HAP-1 (cell line): ENCODE measurements at regions not wholly inside any gene's neighbourhood (a gene's known extent, or its start where the extent isn't known, plus 50 kb on each side); places are given as distances from the start of the nearest gene placed in this dataset.
"Not testable (repeated sequence)": the region's sequence is repeated elsewhere in the genome, so short reads cannot be mapped to it uniquely, and the experiment has no call there.

Source experiments
- DNase-seq, 2 experiments: peaks; one replicate each; pipeline ENCODE4 v3.0.0-alpha.2; 2016 to 2020; ENCODE audit warnings: low spot score in 2 of 2
- H3K27me3 ChIP-seq: fragments of 250-450 bp; sonication (Bioruptor Pico); 2 replicates; pipeline ENCODE4 v1.5.1; 2020; ENCODE audit warnings: low read depth, mild to moderate bottlenecking, moderate library complexity
- H3K36me3 ChIP-seq: fragments of 250-450 bp; sonication (Bioruptor Pico); replicated peaks from 2 replicates; pipeline ENCODE4 v1.5.1; 2020; ENCODE audit warnings: mild to moderate bottlenecking
- H3K4me1 ChIP-seq: fragments of 250-450 bp; sonication (Bioruptor Pico); 2 replicates; pipeline ENCODE4 v1.5.1; 2020; ENCODE audit warnings: mild to moderate bottlenecking
- H3K4me3 ChIP-seq: fragments of 250-450 bp; sonication (Bioruptor Pico); 2 replicates; pipeline ENCODE4 v1.5.1; 2020; ENCODE audit warnings: mild to moderate bottlenecking, moderate library complexity
- H3K9me3 ChIP-seq: fragments of 250-450 bp; sonication (Bioruptor Pico); 2 replicates; pipeline ENCODE4 v1.5.1; 2020; ENCODE audit warnings: mild to moderate bottlenecking, moderate library complexity
- in situ Hi-C: fragments of 300-500 bp; cut with MboI; formaldehyde crosslinking; loops from 3 replicates; pipeline ENCODE4 v1.14.3; 2020; ENCODE audit warnings: low sequenced_read_pairs, inconsistent platforms, mixed read lengths

DNA sequence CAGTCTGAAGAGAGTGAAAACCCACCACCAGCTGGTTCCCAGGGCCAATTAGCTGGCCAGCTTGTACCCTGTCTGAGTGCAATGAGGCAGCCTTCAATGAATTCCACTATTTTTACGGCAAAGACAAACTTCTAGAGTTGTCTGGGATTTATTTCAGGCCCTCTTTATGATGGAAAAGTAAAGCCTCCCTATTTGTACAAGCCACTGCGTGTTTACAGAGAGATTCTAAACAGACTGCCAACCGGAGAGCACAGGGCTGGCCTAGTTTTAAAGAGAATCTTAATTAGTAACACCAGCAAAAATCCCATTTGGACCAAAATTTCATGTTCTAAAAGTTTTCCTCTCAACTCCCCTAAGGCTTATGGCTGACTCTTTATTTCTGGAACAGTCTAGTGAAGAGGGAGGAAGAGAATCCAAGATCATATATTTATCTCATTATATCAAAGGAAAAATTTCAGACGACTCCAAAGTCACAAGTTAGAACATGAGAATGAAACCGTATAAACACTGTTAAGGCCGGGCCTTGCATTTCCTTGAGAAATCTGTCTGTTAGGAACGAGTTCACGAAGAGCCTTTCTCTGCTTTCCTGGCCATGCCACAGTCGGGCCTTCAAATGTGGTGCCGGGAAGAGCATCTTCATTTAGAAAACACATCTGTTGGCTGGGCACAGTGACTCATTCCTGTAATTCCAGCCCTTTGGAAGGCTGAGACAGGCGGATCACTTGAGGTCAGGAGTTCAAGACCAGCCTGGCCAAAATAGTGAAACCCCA lies 724.6 kb upstream of the NRP1 start:
- H3K4me1 ChIP-seq = no peaks in the 10 kb centered on the region
- in situ Hi-C loops = no loop called here
- peaks cover 2% of the 10 kb centered on the region; the same call in 1 of the 2 replicates for H3K9me3 ChIP-seq
- H3K36me3 ChIP-seq = no peaks in the 10 kb centered on the region
- H3K27me3 ChIP-seq = no peaks in the 10 kb centered on the region
- DNase-seq = no peak
- H3K4me3 ChIP-seq = no peak overlapping the region

DNA sequence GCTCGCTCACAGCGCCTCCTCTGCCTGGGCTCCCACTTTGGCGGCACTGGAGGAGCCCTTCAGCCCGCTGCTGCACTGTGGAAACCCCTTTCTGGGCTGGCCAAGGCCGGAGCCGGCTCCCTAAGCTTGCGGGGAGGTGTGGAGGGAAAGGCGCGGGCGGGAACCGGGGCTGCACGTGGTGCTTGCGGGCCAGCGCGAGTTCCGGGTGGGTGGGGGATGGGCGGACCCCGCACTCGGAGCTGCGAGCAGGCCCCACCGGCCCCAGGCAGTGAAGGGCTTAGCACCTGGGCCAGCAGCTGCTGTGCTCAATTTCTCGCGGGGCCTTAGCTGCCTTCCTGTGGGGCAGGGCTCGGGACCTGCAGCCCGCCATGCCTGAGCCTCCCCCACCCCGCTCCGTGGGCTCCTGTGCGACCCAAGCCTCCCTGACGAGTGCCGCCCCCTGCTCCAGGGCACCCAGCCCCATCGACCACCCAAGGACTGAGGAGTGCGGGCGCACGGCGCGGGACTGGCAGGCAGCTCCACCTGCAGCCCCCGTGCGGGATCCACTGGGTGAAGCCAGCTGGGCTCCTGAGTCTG lies 721.0 kb upstream of the NRP1 start:
- H3K36me3 ChIP-seq, H3K9me3 ChIP-seq, DNase-seq, H3K27me3 ChIP-seq, in situ Hi-C loops, H3K4me3 ChIP-seq, H3K4me1 ChIP-seq: not testable (repeated sequence)

DNA sequence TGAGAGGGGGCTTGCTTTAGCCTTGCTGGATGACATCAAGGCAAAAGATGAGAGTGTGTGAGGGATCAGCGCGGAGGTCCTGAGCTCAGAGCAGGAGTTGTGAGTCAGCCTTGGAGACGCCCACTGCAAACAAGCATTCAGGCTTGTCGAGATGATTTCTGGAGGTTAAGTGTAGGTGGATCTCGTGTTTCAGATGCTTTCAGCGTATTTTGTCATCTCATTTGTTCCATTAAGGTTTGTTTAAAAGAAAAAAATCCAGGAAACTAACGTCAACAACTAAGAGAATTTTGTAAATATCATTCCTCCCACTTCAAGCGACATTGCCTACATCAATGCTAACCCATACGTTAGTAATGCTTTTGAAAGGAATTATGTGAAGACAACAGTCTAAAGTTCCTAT lies 715.4 kb upstream of the NRP1 start:
- H3K36me3 ChIP-seq = no peaks in the 10 kb centered on the region
- H3K4me1 ChIP-seq = no peaks in the 10 kb centered on the region
- in situ Hi-C loops = no loop called here
- H3K27me3 ChIP-seq = no peaks in the 10 kb centered on the region
- no peak for DNase-seq
- H3K9me3 ChIP-seq = no peaks in the 10 kb centered on the region
- no peak overlapping the region for H3K4me3 ChIP-seq

DNA sequence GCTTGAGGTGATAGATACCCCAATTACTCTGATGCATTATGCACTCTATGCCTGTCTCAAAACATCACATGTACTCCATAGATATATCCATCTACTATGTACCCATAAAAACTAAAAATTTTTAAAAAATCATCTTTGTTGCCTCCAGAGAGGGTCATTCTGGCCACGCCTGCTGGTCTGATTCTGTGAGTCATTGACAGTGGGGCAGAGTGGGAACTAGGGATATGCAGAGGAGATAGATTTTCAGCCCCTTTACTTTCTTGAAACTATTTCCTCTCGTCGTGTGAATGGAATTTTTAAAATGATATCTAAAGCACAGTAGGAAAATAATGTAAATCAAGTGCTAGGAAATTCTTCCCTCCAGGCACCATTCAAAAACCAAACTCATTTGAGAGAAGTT lies 715.0 kb upstream of the NRP1 start:
- H3K4me1 ChIP-seq = no peaks in the 10 kb centered on the region
- H3K27me3 ChIP-seq = no peaks in the 10 kb centered on the region
- in situ Hi-C loops = no loop called here
- H3K36me3 ChIP-seq = no peaks in the 10 kb centered on the region
- H3K4me3 ChIP-seq = no peak overlapping the region
- no peaks in the 10 kb centered on the region for H3K9me3 ChIP-seq
- no peak for DNase-seq

DNA sequence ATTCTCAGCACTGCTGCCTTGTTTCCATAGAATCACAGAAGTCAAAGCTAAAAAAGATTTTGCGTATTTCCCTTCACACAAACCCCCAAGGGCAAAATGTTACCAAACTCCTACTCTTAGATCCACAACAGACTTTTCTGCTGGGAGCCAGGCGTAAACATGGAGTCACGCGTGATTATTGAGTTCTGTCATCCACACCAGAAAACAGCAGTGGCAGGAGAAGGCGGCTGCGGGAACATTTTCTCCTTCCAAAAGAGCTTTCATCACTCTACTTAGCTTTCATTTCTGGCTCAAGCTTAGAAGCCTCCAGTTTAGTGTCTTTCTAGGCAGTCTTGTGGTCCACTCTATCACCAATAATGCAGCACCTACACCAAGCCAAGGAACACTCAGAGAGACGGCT lies 712.9 kb upstream of the NRP1 start:
- no peaks in the 10 kb centered on the region for H3K9me3 ChIP-seq
- no peaks in the 10 kb centered on the region for H3K27me3 ChIP-seq
- no peak overlapping the region for H3K4me3 ChIP-seq
- no peaks in the 10 kb centered on the region for H3K36me3 ChIP-seq
- H3K4me1 ChIP-seq = no peaks in the 10 kb centered on the region
- DNase-seq = no peak
- in situ Hi-C loops = no loop called here

DNA sequence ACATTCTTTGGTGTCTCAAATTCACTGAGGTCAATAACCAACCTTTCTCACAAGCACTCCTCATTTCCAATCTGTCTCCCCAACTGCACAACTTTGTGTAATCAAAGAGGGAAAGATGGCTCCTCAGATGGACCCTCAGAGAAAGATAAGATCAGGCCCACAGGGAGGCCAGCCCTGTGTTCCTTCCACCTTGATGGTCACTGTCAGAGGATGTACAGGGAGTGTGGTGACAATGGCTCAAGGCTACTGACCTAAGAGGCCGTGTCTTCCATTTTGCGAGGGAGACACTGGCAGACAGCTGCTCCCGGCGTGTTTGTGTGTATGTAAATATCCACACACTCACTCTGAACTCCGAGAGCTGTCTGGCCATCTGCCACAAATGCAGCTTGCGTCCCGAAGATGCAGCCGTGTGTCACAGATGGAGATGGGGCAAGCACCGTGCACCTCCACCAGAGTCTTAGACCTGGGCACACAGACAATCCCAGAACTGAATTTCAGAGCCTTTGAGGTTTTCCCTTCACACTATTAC lies 712.1 kb upstream of the NRP1 start:
- Histone ChIP-seq H3K27me3 (no peaks in the 10 kb centered on the region), H3K4me3 (no peak overlapping the region), H3K4me1 (no peaks in the 10 kb centered on the region), H3K9me3 (no peaks in the 10 kb centered on the region), H3K36me3 (no peaks in the 10 kb centered on the region)
- in situ Hi-C loops = no loop called here
- no peak for DNase-seq

DNA sequence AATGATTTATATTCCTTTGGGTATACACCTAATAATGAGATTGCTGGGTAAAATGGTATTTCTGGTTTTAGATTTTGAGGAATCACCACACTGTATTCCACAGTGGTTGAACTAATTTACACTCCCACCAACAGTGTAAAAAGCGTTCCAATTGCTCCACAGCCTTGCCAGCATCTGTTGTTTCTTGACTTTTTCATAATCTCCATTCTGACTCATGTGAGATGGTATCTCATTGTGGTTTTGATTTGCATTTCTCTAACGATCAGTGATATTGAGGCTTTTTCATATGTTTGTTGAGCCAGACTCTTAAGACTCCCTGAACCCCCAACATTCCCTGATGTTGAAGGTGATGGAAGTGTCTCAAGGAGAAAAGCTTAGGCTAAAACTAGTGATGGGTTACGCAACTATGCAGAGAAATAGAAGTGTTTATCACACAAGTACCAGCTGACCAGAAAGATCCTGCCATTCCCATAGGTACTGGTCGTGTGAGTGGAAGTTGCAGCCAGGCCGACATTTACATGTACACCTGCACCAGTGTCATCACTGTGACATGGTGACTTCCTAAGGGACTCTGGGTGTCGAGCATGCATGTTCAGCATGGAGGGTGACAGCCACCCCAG lies 711.2 kb upstream of the NRP1 start:
- Histone ChIP-seq H3K4me3 (no peak overlapping the region), H3K9me3 (no peaks in the 10 kb centered on the region), H3K27me3 (no peaks in the 10 kb centered on the region), H3K4me1 (no peaks in the 10 kb centered on the region), H3K36me3 (no peaks in the 10 kb centered on the region)
- in situ Hi-C loops = no loop called here
- no peak for DNase-seq

DNA sequence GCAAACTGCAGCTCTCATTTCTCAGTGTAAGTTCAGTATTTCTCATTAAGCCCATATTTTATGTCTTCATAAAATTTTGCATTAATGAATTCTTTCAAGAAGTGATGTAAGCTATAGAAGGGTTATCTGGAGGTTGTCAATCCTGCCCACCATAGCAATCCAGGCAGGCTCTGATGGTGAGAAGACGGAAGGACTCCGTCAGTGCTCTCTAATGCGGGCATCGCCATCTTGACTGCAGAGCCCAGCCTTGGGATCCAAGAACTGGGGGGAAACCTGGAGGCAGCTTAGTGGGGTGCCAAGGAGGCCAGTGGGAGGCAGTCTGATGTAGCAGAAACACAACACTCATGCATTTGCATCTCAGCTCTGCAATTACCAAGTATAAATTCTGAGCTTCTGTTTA lies 707.4 kb upstream of the NRP1 start:
- in situ Hi-C loops = no loop called here
- H3K27me3 ChIP-seq = no peaks in the 10 kb centered on the region
- H3K9me3 ChIP-seq = no peaks in the 10 kb centered on the region
- no peak overlapping the region for H3K4me3 ChIP-seq
- H3K4me1 ChIP-seq = no peaks in the 10 kb centered on the region
- H3K36me3 ChIP-seq = no peaks in the 10 kb centered on the region
- DNase-seq = no peak

DNA sequence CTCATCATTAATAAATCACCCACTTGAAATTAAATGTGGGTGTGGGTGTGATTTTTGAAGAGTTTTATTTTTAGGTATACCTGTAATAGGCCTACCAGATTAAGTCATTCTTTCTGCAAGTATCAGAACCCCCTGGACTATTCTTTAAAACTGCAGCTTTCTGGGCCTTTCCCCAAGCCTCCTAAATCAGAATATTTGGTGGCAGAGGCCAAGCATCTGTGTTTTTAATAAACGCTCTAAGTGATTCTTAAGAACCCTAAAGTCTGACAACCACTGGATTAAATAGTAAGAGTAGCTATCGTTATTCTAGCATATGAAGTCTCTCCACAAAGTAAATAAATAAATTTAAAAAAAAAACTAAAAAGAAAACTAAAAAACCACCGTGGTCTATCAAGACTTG lies 703.0 kb upstream of the NRP1 start:
- H3K27me3 ChIP-seq = no peaks in the 10 kb centered on the region
- no peaks in the 10 kb centered on the region for H3K9me3 ChIP-seq
- no peaks in the 10 kb centered on the region for H3K4me1 ChIP-seq
- H3K36me3 ChIP-seq = no peaks in the 10 kb centered on the region
- DNase-seq = no peak
- in situ Hi-C loops = no loop called here
- H3K4me3 ChIP-seq = no peak overlapping the region

DNA sequence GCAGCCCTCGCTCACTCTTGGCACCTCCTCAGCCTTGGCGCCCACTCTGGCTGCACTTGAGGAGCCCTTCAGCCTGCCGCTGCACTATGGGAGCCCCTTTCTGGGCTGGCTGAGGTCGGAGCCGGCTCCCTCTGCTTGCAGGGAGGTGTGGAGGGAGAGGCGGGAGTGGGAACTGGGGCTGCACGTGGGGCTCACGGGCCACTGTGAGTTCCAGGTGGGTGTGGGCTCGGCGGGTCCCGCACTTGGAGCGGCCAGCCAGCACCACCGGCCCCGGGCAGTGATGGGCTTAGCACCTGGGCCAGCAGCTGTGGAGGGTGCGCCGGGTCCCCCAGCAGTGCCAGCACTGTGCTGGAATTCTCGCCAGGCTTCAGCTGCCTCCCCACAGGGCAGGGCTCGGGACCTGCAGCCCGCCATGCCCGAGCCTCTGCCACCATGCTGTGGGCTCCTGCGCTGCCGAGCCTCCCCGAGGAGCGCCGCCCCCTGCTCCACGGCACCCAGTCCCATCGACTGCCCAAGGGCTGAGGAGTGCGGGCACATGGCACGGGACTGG lies 700.8 kb upstream of the NRP1 start:
- H3K4me1 ChIP-seq, in situ Hi-C loops, H3K27me3 ChIP-seq, H3K9me3 ChIP-seq, H3K36me3 ChIP-seq, H3K4me3 ChIP-seq, DNase-seq: not testable (repeated sequence)

DNA sequence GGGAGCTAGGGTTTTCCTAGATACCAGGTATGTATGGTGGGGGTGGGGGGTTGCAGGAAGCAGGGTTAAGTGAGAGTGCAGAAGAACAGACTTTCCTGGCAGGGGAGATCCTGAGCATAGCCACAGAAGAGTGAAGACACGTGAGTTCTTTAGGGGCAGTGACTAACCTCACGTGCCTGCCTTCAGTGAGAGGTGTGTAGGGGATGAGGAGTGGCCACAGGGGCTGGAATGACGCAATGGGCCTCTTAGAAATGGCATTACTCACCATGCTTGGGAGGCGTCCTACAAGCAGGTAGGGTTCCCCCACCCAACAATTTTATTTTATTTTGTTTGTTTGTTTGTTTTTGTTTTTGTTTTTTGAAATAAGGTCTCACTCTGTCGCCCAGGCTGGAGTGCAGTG lies 698.6 kb upstream of the NRP1 start:
- DNase-seq = no peak
- Histone ChIP-seq H3K27me3 (no peaks in the 10 kb centered on the region), H3K4me3 (no peak overlapping the region), H3K9me3 (no peaks in the 10 kb centered on the region), H3K36me3 (no peaks in the 10 kb centered on the region), H3K4me1 (no peaks in the 10 kb centered on the region)
- in situ Hi-C loops = no loop called here

DNA sequence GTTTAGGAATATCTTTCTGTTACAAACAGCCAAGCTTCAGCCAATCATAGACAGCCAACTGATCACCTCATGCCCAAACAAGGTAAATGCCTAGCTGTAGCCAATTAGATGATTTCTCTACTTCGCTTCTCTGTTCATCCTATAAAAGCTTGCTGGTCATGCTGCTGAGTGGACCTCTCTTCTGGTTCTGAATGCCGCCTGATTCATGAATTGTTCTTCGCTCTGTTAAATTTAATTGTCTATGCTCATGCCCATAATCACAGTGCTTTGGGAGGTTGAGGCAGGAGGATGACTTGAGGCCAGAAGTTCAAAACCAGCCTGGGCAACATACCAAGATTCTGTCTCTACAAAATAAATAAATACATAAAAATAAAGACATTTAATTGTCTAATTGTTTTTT lies 698.1 kb upstream of the NRP1 start:
- no peaks in the 10 kb centered on the region for H3K27me3 ChIP-seq
- H3K4me3 ChIP-seq = no peak overlapping the region
- no peak for DNase-seq
- H3K36me3 ChIP-seq = no peaks in the 10 kb centered on the region
- in situ Hi-C loops = no loop called here
- H3K9me3 ChIP-seq = no peaks in the 10 kb centered on the region
- no peaks in the 10 kb centered on the region for H3K4me1 ChIP-seq

DNA sequence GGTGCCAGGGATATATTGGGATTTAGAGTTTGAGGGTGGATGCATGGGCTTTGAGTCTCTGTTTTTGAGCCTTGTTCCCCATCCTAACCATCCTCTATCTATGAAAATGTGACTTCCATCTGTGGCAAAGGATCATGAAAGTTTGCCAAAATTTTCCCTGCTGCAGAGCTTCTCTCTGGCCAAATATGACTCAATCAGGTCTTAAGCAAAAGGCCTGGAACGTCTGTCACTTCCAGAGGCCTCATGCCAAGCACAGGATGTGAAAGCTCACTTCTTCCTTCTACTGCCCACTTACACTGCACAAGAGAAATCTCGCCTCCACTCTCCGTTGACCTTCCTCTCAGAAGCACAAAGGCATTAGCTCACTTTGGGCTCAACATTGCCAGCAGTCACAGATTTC lies 696.9 kb upstream of the NRP1 start:
- Histone ChIP-seq H3K9me3 (no peaks in the 10 kb centered on the region), H3K4me1 (no peaks in the 10 kb centered on the region), H3K36me3 (no peaks in the 10 kb centered on the region), H3K4me3 (no peak overlapping the region), H3K27me3 (no peaks in the 10 kb centered on the region)
- in situ Hi-C loops = no loop called here
- DNase-seq = no peak

DNA sequence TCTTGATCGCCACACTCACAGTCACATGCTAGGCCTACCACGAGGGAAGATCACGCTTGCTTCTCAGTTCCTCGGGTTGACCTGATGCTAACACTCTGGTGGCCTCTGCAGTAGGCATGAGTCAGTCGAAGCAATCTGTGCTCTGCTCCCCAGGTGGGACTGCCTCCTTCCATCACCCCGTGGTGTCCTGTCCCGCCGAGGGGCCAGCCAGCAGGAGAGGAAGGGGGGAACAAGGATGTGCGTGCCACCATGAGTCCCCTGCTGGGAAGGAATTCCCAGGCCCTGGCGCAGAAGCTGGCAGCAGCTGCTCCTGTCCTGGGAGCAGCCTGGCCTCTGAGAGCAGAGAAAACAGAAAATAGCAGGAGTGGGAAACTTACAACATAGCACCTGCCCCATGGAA lies 695.0 kb upstream of the NRP1 start:
- H3K27me3 ChIP-seq = no peaks in the 10 kb centered on the region
- H3K4me1 ChIP-seq = no peaks in the 10 kb centered on the region
- H3K4me3 ChIP-seq = no peak overlapping the region
- no peaks in the 10 kb centered on the region for H3K9me3 ChIP-seq
- in situ Hi-C loops = no loop called here
- H3K36me3 ChIP-seq = no peaks in the 10 kb centered on the region
- DNase-seq = no peak
